ENCODE measurements at regions not wholly inside any gene's neighbourhood (a gene's known extent, or its start where the extent isn't known, plus 50 kb on each side); places are given as distances from the start of the nearest gene placed in this dataset.

GRCh38 chr2:185578322-185578721 lies 160.3 kb upstream of the FSIP2 start:
- no peak for TF ChIP-seq POLR2A (IDR thresholded peaks at IDR 0.05)
- TF ChIP-seq, protein P1, sequence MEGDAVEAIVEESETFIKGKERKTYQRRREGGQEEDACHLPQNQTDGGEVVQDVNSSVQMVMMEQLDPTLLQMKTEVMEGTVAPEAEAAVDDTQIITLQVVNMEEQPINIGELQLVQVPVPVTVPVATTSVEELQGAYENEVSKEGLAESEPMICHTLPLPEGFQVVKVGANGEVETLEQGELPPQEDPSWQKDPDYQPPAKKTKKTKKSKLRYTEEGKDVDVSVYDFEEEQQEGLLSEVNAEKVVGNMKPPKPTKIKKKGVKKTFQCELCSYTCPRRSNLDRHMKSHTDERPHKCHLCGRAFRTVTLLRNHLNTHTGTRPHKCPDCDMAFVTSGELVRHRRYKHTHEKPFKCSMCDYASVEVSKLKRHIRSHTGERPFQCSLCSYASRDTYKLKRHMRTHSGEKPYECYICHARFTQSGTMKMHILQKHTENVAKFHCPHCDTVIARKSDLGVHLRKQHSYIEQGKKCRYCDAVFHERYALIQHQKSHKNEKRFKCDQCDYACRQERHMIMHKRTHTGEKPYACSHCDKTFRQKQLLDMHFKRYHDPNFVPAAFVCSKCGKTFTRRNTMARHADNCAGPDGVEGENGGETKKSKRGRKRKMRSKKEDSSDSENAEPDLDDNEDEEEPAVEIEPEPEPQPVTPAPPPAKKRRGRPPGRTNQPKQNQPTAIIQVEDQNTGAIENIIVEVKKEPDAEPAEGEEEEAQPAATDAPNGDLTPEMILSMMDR (IDR thresholded peaks at IDR 0.05): no peak
